ENCODE measurements at regions not wholly inside any gene's neighbourhood (a gene's known extent, or its start where the extent isn't known, plus 50 kb on each side); places are given as distances from the start of the nearest gene placed in this dataset.
A peak's percentile ranks its signal among the peaks of the same experiment; 100 is the strongest.

- RAD21 ChIA-PET (ENCODE audit: low non-redundant PET in 1 of 2, low total read pairs in 2 of 2, uncharacterized antibody in 2 of 2, unreplicated experiment in 2 of 2): no interaction called here
- Histone ChIP-seq H3K4me2 (ENCODE audit: low read length) (no peak overlapping the region), H3K9me2 (ENCODE audit: insufficient read depth) (no peaks in the 10 kb centered on the region), H3K27me3 (ENCODE audit: insufficient read depth, low read length) (no peaks in the 10 kb centered on the region), H3K79me2 (ENCODE audit: insufficient read depth, low read length) (no peaks in the 10 kb centered on the region), H3K4me3 (replicated peaks in 1 of 2; ENCODE audit: low read depth in 1 of 2, low read length in 2 of 2) (no peak overlapping the region), H3K9me3 (ENCODE audit: control insufficient read depth in 1 of 2, insufficient read depth in 1 of 2, low read depth in 1 of 2, low read length in 2 of 2) (no peaks in the 10 kb centered on the region), H2AFZ (ENCODE audit: low read depth, low read length, poor library complexity, severe bottlenecking) (no peak overlapping the region), H3K27ac (ENCODE audit: low read depth, low read length) (no peak overlapping the region), H3K4me1 (ENCODE audit: control insufficient read depth in 1 of 2, insufficient read depth in 2 of 2, low read length in 2 of 2) (peaks cover 0 to 7% of the 10 kb centered on the region in 2 experiments; a peak in 2 of 4 replicates), H4K20me1 (ENCODE audit: insufficient read depth) (no peaks in the 10 kb centered on the region), H3K9ac (ENCODE audit: low read length) (no peak overlapping the region), H3K36me3 (ENCODE audit: control insufficient read depth in 1 of 2, insufficient read depth in 2 of 2, low read length in 2 of 2) (no peaks in the 10 kb centered on the region)
- CTCF ChIA-PET: no interaction called here
- POLR2A ChIA-PET: no interaction called here
- ATAC-seq: no peak
- TF ChIP-seq JUND (IDR thresholded peaks at IDR 0.05): no peak
- TF ChIP-seq CBX3 (IDR thresholded peaks at IDR 0.05; ENCODE audit: low read depth): no peak
- no peak for TF ChIP-seq SIN3A (IDR thresholded peaks at IDR 0.05; ENCODE audit: low read depth)
- TF ChIP-seq ELF1 (IDR thresholded peaks at IDR 0.05; ENCODE audit: borderline replicate concordance, low read depth): no peak
- no TSS peak for BruUV-seq (replicated peaks)
- intact Hi-C loops (cut with micrococcal nuclease): no loop called here
- no peak for DNase-seq (ENCODE audit: low read depth, low spot score)
These were observed 348.1 kb downstream of the RAPGEF2 start for GRCh38 chr4:159451006-159451405.

DNA sequence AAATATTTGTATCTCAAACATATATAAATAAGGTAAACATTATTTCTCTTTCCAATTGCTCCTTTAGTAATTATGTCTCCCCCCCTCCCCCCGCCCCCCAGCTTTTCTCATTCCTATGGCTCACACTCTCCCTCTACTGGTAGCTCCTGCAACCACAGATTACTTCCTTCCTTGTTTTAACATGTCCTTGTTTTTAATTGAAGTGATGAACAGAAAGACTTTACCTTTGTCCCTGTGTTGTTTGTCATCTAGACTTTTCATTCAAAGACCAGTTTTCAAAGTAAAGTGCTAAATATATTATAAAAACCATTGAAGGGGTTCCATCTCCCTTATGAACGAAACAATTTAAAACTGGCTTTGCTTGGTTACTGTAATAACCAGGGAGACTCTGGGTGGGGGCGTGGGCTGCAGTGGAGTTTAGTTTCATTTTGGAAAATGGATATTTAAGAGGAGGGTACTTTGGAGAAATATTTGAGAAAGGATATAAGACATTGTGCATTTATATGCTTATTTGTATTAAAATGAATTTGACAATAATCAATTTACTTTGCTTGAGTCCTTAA, 352.9 kb downstream of the RAPGEF2 start:
- no peaks in the 10 kb centered on the region for H4K20me1 ChIP-seq (ENCODE audit: insufficient read depth)
- peak overlapping the region; percentile 47 for H3K4me2 ChIP-seq (ENCODE audit: low read length)
- no peaks in the 10 kb centered on the region for H3K27me3 ChIP-seq (ENCODE audit: insufficient read depth, low read length)
- H3K79me2 ChIP-seq (ENCODE audit: insufficient read depth, low read length): no peaks in the 10 kb centered on the region
- intact Hi-C loops (cut with micrococcal nuclease): no loop called here
- peak overlapping the region; percentile 97 for H2AFZ ChIP-seq (ENCODE audit: low read depth, low read length, poor library complexity, severe bottlenecking)
- H3K4me3 ChIP-seq (replicated peaks in 1 of 2; ENCODE audit: low read depth in 1 of 2, low read length in 2 of 2): peak overlapping the region in 1 of 2 experiments; percentile 21; a peak in 2 of 4 replicates
- ChIA-PET RAD21 (ENCODE audit: low non-redundant PET in 1 of 2, low total read pairs in 2 of 2, uncharacterized antibody in 2 of 2, unreplicated experiment in 2 of 2) (no interaction called here), POLR2A (no interaction called here), CTCF (interaction anchor here (0.6 to 2.0 kb wide), 10 partner anchors 9 to 1201 kb away, joined by 3 to 5 read pairs (median 4); partner anchors contain the start of gene PPID)
- peak; percentile 31 for DNase-seq (ENCODE audit: low read depth, low spot score)
- TF ChIP-seq RAD21 (IDR thresholded peaks at IDR 0.05; ENCODE audit: low read depth) (peak; percentile 59), POLR2AphosphoS5 (IDR thresholded peaks at IDR 0.05; ENCODE audit: low read depth, low read length) (no peak), CTCF (IDR thresholded peaks at IDR 0.05 in 2 of 3, conservative IDR thresholded peaks at IDR 0.05 in 1 of 3; ENCODE audit: borderline replicate concordance in 1 of 3, insufficient read depth in 1 of 3, low read depth in 2 of 3, low read length in 2 of 3) (peak; percentile 47 to 78 (median 78); a peak in 5 of 6 replicates), ELF1 (IDR thresholded peaks at IDR 0.05; ENCODE audit: borderline replicate concordance, low read depth) (no peak)
- no peaks in the 10 kb centered on the region for H3K9me3 ChIP-seq (ENCODE audit: control insufficient read depth in 1 of 2, insufficient read depth in 1 of 2, low read depth in 1 of 2, low read length in 2 of 2)
- no TSS peak for BruUV-seq (replicated peaks)
- no peaks in the 10 kb centered on the region for H3K36me3 ChIP-seq (ENCODE audit: control insufficient read depth in 1 of 2, insufficient read depth in 2 of 2, low read length in 2 of 2)
- no peaks in the 10 kb centered on the region for H3K9me2 ChIP-seq (ENCODE audit: insufficient read depth)
- H3K27ac ChIP-seq (ENCODE audit: low read depth, low read length): no peak overlapping the region
- peak; percentile 80 for ATAC-seq
- H3K4me1 ChIP-seq (ENCODE audit: control insufficient read depth in 1 of 2, insufficient read depth in 2 of 2, low read length in 2 of 2): peaks cover 0 to 4% of the 10 kb centered on the region in 2 experiments; a peak in 1 of 4 replicates
- H3K9ac ChIP-seq (ENCODE audit: low read length): no peak overlapping the region

All from HCT116 (cell line).